ENCODE measurements at regions not wholly inside any gene's neighbourhood (a gene's known extent, or its start where the extent isn't known, plus 50 kb on each side); places are given as distances from the start of the nearest gene placed in this dataset.

DNA sequence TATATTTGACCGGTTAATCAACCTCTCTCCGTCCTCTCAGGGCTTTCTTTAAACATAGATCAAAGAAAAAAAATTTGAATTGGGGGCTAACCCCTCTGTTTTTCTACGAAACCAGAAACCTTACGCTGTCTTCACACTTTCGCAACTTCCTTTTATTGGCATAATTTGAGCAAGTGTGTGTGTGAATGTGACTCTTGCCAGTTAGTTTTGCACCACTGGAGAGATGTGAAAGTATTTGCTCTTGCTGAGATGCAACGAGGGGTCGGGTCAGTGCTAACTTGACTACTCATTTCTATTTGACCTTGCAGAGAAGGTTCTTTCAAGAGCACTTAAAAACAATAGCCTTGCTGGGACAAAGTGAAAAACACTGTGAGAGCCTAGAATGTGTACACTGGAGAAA lies 81.2 kb downstream of the FAM43A start:
- peaks cover 7% of the 10 kb centered on the region for H3K27me3 Mint-ChIP-seq (ENCODE audit: insufficient read depth, low read depth, poor library complexity)
- no peaks in the 10 kb centered on the region for H3K79me2 ChIP-seq (replicated peaks; ENCODE audit: insufficient read depth)
- DNase-seq (ENCODE audit: low spot score) = no peak
- no peak overlapping the region for H2AFZ ChIP-seq
- no peaks in the 10 kb centered on the region for H3K36me3 Mint-ChIP-seq (ENCODE audit: low read depth)
- no peaks in the 10 kb centered on the region for H3K9me3 Mint-ChIP-seq
- no peaks in the 10 kb centered on the region for H3K9me2 ChIP-seq (ENCODE audit: insufficient read depth)
- H3K27ac Mint-ChIP-seq = no peak overlapping the region
- H3K27me3 ChIP-seq (ENCODE audit: insufficient read depth) = peaks cover 15% of the 10 kb centered on the region; the same call in 1 of the 2 replicates
- peaks cover 13% of the 10 kb centered on the region for H3K4me1 Mint-ChIP-seq
- no peaks in the 10 kb centered on the region; the same call in 1 of the 2 replicates for H4K20me1 ChIP-seq (replicated peaks; ENCODE audit: insufficient read depth)
- H3K27ac ChIP-seq (ENCODE audit: low read depth) = no peak overlapping the region
- H3K36me3 ChIP-seq (ENCODE audit: insufficient read depth) = no peaks in the 10 kb centered on the region
- TF ChIP-seq, protein P1, sequence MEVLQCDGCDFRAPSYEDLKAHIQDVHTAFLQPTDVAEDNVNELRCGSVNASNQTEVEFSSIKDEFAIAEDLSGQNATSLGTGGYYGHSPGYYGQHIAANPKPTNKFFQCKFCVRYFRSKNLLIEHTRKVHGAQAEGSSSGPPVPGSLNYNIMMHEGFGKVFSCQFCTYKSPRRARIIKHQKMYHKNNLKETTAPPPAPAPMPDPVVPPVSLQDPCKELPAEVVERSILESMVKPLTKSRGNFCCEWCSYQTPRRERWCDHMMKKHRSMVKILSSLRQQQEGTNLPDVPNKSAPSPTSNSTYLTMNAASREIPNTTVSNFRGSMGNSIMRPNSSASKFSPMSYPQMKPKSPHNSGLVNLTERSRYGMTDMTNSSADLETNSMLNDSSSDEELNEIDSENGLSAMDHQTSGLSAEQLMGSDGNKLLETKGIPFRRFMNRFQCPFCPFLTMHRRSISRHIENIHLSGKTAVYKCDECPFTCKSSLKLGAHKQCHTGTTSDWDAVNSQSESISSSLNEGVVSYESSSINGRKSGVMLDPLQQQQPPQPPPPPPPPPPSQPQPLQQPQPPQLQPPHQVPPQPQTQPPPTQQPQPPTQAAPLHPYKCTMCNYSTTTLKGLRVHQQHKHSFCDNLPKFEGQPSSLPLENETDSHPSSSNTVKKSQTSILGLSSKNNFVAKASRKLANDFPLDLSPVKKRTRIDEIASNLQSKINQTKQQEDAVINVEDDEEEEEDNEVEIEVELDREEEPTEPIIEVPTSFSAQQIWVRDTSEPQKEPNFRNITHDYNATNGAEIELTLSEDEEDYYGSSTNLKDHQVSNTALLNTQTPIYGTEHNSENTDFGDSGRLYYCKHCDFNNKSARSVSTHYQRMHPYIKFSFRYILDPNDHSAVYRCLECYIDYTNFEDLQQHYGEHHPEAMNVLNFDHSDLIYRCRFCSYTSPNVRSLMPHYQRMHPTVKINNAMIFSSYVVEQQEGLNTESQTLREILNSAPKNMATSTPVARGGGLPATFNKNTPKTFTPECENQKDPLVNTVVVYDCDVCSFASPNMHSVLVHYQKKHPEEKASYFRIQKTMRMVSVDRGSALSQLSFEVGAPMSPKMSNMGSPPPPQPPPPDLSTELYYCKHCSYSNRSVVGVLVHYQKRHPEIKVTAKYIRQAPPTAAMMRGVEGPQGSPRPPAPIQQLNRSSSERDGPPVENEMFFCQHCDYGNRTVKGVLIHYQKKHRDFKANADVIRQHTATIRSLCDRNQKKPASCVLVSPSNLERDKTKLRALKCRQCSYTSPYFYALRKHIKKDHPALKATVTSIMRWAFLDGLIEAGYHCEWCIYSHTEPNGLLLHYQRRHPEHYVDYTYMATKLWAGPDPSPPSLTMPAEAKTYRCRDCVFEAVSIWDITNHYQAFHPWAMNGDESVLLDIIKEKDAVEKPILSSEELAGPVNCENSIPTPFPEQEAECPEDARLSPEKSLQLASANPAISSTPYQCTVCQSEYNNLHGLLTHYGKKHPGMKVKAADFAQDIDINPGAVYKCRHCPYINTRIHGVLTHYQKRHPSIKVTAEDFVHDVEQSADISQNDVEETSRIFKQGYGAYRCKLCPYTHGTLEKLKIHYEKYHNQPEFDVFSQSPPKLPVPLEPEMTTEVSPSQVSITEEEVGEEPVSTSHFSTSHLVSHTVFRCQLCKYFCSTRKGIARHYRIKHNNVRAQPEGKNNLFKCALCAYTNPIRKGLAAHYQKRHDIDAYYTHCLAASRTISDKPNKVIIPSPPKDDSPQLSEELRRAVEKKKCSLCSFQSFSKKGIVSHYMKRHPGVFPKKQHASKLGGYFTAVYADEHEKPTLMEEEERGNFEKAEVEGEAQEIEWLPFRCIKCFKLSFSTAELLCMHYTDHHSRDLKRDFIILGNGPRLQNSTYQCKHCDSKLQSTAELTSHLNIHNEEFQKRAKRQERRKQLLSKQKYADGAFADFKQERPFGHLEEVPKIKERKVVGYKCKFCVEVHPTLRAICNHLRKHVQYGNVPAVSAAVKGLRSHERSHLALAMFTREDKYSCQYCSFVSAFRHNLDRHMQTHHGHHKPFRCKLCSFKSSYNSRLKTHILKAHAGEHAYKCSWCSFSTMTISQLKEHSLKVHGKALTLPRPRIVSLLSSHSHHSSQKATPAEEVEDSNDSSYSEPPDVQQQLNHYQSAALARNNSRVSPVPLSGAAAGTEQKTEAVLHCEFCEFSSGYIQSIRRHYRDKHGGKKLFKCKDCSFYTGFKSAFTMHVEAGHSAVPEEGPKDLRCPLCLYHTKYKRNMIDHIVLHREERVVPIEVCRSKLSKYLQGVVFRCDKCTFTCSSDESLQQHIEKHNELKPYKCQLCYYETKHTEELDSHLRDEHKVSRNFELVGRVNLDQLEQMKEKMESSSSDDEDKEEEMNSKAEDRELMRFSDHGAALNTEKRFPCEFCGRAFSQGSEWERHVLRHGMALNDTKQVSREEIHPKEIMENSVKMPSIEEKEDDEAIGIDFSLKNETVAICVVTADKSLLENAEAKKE (CRISPR knock-in tag; IDR thresholded peaks at IDR 0.05) = no peak
- no peak for TF ChIP-seq STAT1 (IDR thresholded peaks at IDR 0.05; ENCODE audit: unreplicated experiment)
- TF ChIP-seq, protein P2, sequence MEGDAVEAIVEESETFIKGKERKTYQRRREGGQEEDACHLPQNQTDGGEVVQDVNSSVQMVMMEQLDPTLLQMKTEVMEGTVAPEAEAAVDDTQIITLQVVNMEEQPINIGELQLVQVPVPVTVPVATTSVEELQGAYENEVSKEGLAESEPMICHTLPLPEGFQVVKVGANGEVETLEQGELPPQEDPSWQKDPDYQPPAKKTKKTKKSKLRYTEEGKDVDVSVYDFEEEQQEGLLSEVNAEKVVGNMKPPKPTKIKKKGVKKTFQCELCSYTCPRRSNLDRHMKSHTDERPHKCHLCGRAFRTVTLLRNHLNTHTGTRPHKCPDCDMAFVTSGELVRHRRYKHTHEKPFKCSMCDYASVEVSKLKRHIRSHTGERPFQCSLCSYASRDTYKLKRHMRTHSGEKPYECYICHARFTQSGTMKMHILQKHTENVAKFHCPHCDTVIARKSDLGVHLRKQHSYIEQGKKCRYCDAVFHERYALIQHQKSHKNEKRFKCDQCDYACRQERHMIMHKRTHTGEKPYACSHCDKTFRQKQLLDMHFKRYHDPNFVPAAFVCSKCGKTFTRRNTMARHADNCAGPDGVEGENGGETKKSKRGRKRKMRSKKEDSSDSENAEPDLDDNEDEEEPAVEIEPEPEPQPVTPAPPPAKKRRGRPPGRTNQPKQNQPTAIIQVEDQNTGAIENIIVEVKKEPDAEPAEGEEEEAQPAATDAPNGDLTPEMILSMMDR (conservative IDR thresholded peaks at IDR 0.05; ENCODE audit: low read depth in 2 of 2) = no peak
- no peaks in the 10 kb centered on the region for H3F3A ChIP-seq (replicated peaks; ENCODE audit: low read depth)
- ATAC-seq = no peak
- H3K4me1 ChIP-seq (ENCODE audit: insufficient read depth) = no peaks in the 10 kb centered on the region; the same call in 1 of the 2 replicates
- H3K4me2 ChIP-seq = no peak overlapping the region
- H3K4me3 Mint-ChIP-seq = no peak overlapping the region
- H3K4me3 ChIP-seq = no peak overlapping the region

All from GM23338 (cell line).